ENCODE measurements at regions not wholly inside any gene's neighbourhood (a gene's known extent, or its start where the extent isn't known, plus 50 kb on each side); places are given as distances from the start of the nearest gene placed in this dataset.

GRCh38 chr10:78285226-78285625, 251.6 kb downstream of the RPS24 start:
- TF ChIP-seq RAD21 (IDR thresholded peaks at IDR 0.05; ENCODE audit: low read depth): no peak
- TF ChIP-seq EP300 (IDR thresholded peaks at IDR 0.05; ENCODE audit: borderline replicate concordance): no peak
- TF ChIP-seq USF1 (IDR thresholded peaks at IDR 0.05): no peak
- no peak for TF ChIP-seq REST (IDR thresholded peaks at IDR 0.05; ENCODE audit: low read depth)
- TF ChIP-seq, protein P1, sequence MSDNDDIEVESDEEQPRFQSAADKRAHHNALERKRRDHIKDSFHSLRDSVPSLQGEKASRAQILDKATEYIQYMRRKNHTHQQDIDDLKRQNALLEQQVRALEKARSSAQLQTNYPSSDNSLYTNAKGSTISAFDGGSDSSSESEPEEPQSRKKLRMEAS (IDR thresholded peaks at IDR 0.05): no peak
- TF ChIP-seq ZBTB7A (IDR thresholded peaks at IDR 0.05; ENCODE audit: low read depth): no peak
- no peak for TF ChIP-seq TAF1 (IDR thresholded peaks at IDR 0.05; ENCODE audit: low read depth)
- no peak for TF ChIP-seq NFIC (IDR thresholded peaks at IDR 0.05)
- no peak for TF ChIP-seq TEAD4 (IDR thresholded peaks at IDR 0.05)
- TF ChIP-seq CREB1 (IDR thresholded peaks at IDR 0.05; ENCODE audit: low read depth): no peak
- no peak for TF ChIP-seq YY1 (IDR thresholded peaks at IDR 0.05; ENCODE audit: low read depth)
- TF ChIP-seq TCF12 (IDR thresholded peaks at IDR 0.05; ENCODE audit: low read depth): no peak
- no peak for TF ChIP-seq FOXM1 (IDR thresholded peaks at IDR 0.05; ENCODE audit: borderline replicate concordance, low read depth)
- TF ChIP-seq EGR1 (IDR thresholded peaks at IDR 0.05): no peak

- no peak for TF ChIP-seq REST (IDR thresholded peaks at IDR 0.05; ENCODE audit: low read depth)
- TF ChIP-seq TCF12 (IDR thresholded peaks at IDR 0.05; ENCODE audit: low read depth): no peak
- TF ChIP-seq NFIC (IDR thresholded peaks at IDR 0.05): no peak
- no peak for TF ChIP-seq FOXM1 (IDR thresholded peaks at IDR 0.05; ENCODE audit: borderline replicate concordance, low read depth)
- no peak for TF ChIP-seq EP300 (IDR thresholded peaks at IDR 0.05; ENCODE audit: borderline replicate concordance)
- no peak for TF ChIP-seq USF1 (IDR thresholded peaks at IDR 0.05)
- TF ChIP-seq, protein P1 (IDR thresholded peaks at IDR 0.05): no peak
- TF ChIP-seq EGR1 (IDR thresholded peaks at IDR 0.05): no peak
- TF ChIP-seq TAF1 (IDR thresholded peaks at IDR 0.05; ENCODE audit: low read depth): no peak
- no peak for TF ChIP-seq CEBPB (IDR thresholded peaks at IDR 0.05)
Measured at GRCh38 chr10:78286186-78286585, 252.5 kb downstream of the RPS24 start.

DNA sequence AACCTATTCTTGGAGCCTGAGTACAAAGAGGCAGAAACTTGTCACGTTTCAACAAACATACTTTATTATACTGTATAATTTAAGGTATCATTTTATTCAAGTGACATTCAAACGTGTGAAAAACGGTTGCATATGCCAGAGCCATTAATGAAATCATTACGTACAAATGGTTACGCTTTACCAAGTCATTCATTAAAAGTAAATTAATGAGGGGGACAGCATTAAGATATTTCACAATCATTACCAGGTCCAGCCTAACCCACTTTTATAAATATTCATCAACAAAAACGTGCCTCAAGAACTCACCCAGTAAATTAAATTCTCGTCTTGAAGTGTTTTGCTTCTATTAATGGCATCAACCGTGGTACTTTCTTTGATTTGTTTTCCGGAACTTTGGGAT, 253.0 kb downstream of the RPS24 start:
- no peak for TF ChIP-seq NFIC (IDR thresholded peaks at IDR 0.05)
- no peak for TF ChIP-seq EP300 (IDR thresholded peaks at IDR 0.05; ENCODE audit: borderline replicate concordance)
- no peak for TF ChIP-seq RAD21 (IDR thresholded peaks at IDR 0.05; ENCODE audit: low read depth)
- no peak for TF ChIP-seq CEBPB (IDR thresholded peaks at IDR 0.05)
- TF ChIP-seq YY1 (IDR thresholded peaks at IDR 0.05; ENCODE audit: low read depth): no peak
- TF ChIP-seq REST (IDR thresholded peaks at IDR 0.05; ENCODE audit: low read depth): no peak
- no peak for TF ChIP-seq FOXM1 (IDR thresholded peaks at IDR 0.05; ENCODE audit: borderline replicate concordance, low read depth)
- TF ChIP-seq TCF12 (IDR thresholded peaks at IDR 0.05; ENCODE audit: low read depth): no peak
- no peak for TF ChIP-seq TAF1 (IDR thresholded peaks at IDR 0.05; ENCODE audit: low read depth)

DNA sequence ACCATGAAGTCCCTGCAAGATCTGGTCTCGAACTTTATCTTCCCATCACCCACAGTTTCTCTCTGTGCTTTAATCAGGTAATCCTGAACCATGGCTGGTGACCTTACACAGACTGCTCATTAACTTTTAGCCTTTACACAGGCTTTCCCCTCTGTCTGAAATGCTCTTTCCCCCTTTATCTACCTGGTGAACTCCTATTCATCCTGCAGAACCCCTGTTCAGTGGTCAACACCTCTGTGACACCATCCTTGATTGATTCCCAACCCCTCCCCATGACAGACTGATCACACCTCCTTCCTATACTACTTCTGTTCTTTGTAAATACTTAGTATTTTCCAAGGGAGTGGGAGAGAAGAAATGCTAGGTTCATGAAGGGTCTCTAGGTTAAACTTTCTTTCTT, 254.0 kb downstream of the RPS24 start:
- TF ChIP-seq USF1 (IDR thresholded peaks at IDR 0.05) (no peak), RAD21 (IDR thresholded peaks at IDR 0.05; ENCODE audit: low read depth) (no peak), EP300 (IDR thresholded peaks at IDR 0.05; ENCODE audit: borderline replicate concordance) (no peak), TAF1 (IDR thresholded peaks at IDR 0.05; ENCODE audit: low read depth) (no peak), NFIC (IDR thresholded peaks at IDR 0.05) (no peak), ZBTB7A (IDR thresholded peaks at IDR 0.05; ENCODE audit: low read depth) (no peak), TEAD4 (IDR thresholded peaks at IDR 0.05) (no peak), CEBPB (IDR thresholded peaks at IDR 0.05) (no peak), REST (IDR thresholded peaks at IDR 0.05; ENCODE audit: low read depth) (no peak), YY1 (IDR thresholded peaks at IDR 0.05; ENCODE audit: low read depth) (no peak), TCF12 (IDR thresholded peaks at IDR 0.05; ENCODE audit: low read depth) (no peak)

All from Ishikawa (cell line).